ENCODE measurements at regions not wholly inside any gene's neighbourhood (a gene's known extent, or its start where the extent isn't known, plus 50 kb on each side); places are given as distances from the start of the nearest gene placed in this dataset.

DNA sequence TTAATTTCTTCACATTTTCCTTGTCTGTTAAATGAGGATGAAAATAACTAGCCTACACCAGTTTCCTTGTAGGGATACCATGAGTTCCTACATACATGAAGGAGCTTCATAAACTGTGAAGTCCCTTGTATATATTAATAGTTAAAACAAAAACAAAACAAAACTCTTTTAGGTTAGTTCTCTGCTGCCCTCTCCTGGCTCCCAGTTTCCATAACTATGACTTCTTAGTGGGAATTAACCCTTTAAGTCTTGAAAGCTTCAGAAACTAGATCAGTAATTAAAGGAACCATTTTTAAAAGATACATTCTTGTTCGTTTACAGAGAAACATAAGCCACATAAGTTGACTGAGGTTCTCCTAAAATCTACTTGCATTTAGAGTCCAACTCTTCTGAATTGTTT, 500.0 kb upstream of the C9orf72 start:
- DNase-seq (no peak), ATAC-seq (replicated peaks in 1 of 4) (no peak)
- Histone ChIP-seq H3K4me1 (ENCODE audit: control insufficient read depth in 1 of 2, extremely low read depth in 1 of 2, insufficient read depth in 2 of 2, low read length in 2 of 2) (no peaks in the 10 kb centered on the region), H3K9me3 (no peaks in the 10 kb centered on the region), H3K4me3 (ENCODE audit: control insufficient read depth in 1 of 2, extremely low read depth in 1 of 2, low read length in 1 of 2) (no peak overlapping the region), H3K27ac (ENCODE audit: low read length) (no peak overlapping the region), H3K36me3 (ENCODE audit: control insufficient read depth in 2 of 2, extremely low read depth in 1 of 2, insufficient read depth in 1 of 2, low read length in 1 of 2) (no peaks in the 10 kb centered on the region), H3K27me3 (replicated peaks in 1 of 2; ENCODE audit: control insufficient read depth in 2 of 2, extremely low read depth in 1 of 2, insufficient read depth in 2 of 2, low read length in 1 of 2) (no peaks in the 10 kb centered on the region)
- no peak overlapping the region for H3K27ac Mint-ChIP-seq
- H3K9me3 Mint-ChIP-seq = peaks cover 0 to 3% (median 0%) of the 10 kb centered on the region in 3 donors
- no CpG with 5 or more reads among the region's 1 CpG for WGBS (ENCODE audit: insufficient coverage)
- no peaks in the 10 kb centered on the region for H3K27me3 Mint-ChIP-seq
- CTCF ChIA-PET = no interaction called here
- H3K4me3 Mint-ChIP-seq = no peak overlapping the region
- no peaks in the 10 kb centered on the region for H3K36me3 Mint-ChIP-seq
- POLR2A ChIA-PET = no interaction called here
- H3K4me1 Mint-ChIP-seq = no peaks in the 10 kb centered on the region

- Mint-ChIP-seq H3K27me3 (no peaks in the 10 kb centered on the region), H3K4me3 (no peak overlapping the region), H3K36me3 (no peaks in the 10 kb centered on the region), H3K27ac (no peak overlapping the region), H3K4me1 (no peaks in the 10 kb centered on the region), H3K9me3 (peaks cover 0 to 4% (median 0%) of the 10 kb centered on the region in 3 donors)
- Histone ChIP-seq H3K36me3 (ENCODE audit: control insufficient read depth in 2 of 2, extremely low read depth in 1 of 2, insufficient read depth in 1 of 2, low read length in 1 of 2) (no peaks in the 10 kb centered on the region), H3K27ac (ENCODE audit: low read length) (no peak overlapping the region), H3K27me3 (replicated peaks in 1 of 2; ENCODE audit: control insufficient read depth in 2 of 2, extremely low read depth in 1 of 2, insufficient read depth in 2 of 2, low read length in 1 of 2) (no peaks in the 10 kb centered on the region), H3K4me1 (ENCODE audit: control insufficient read depth in 1 of 2, extremely low read depth in 1 of 2, insufficient read depth in 2 of 2, low read length in 2 of 2) (no peaks in the 10 kb centered on the region), H3K4me3 (ENCODE audit: control insufficient read depth in 1 of 2, extremely low read depth in 1 of 2, low read length in 1 of 2) (no peak overlapping the region), H3K9me3 (no peaks in the 10 kb centered on the region)
- DNase-seq = no peak
- POLR2A ChIA-PET = no interaction called here
- WGBS (ENCODE audit: insufficient coverage) = 92% methylated on average over 3 of the region's 3 CpGs
- CTCF ChIA-PET = no interaction called here
- ATAC-seq (replicated peaks in 1 of 4) = no peak
Observed at GRCh38 chr9:28079677-28080076, 506.4 kb upstream of the C9orf72 start.

DNA sequence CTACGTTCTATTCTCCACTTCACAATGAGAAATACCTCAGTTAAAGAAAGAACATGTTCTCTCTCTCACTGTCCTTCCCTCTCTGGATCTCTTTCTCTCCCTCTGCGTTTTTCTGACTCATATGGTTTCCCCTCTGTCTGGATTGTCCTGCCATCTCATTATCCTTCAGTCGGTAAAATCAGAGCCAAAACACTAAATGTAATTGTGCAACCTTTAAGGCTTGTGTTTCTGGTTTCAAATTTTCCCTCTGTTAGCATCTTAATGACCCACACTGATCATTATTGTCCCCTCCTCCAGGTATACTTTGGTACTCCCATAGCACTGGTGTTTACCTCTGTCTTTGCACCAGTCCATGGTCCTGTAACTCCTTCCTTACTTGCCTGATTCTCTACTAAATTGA, 509.4 kb upstream of the C9orf72 start:
- ChIA-PET CTCF (no interaction called here), POLR2A (interaction anchor here in 1 of 2 donors (0.7 kb wide), 1 partner anchor 749 kb away, joined by 3 read pairs; no protein-coding TSS in a partner anchor)
- Histone ChIP-seq H3K4me1 (ENCODE audit: control insufficient read depth in 1 of 2, extremely low read depth in 1 of 2, insufficient read depth in 2 of 2, low read length in 2 of 2) (no peaks in the 10 kb centered on the region), H3K9me3 (no peaks in the 10 kb centered on the region), H3K4me3 (ENCODE audit: control insufficient read depth in 1 of 2, extremely low read depth in 1 of 2, low read length in 1 of 2) (no peak overlapping the region), H3K27ac (ENCODE audit: low read length) (no peak overlapping the region), H3K36me3 (ENCODE audit: control insufficient read depth in 2 of 2, extremely low read depth in 1 of 2, insufficient read depth in 1 of 2, low read length in 1 of 2) (no peaks in the 10 kb centered on the region), H3K27me3 (replicated peaks in 1 of 2; ENCODE audit: control insufficient read depth in 2 of 2, extremely low read depth in 1 of 2, insufficient read depth in 2 of 2, low read length in 1 of 2) (no peaks in the 10 kb centered on the region)
- Mint-ChIP-seq H3K27ac (no peak overlapping the region), H3K36me3 (no peaks in the 10 kb centered on the region), H3K27me3 (no peaks in the 10 kb centered on the region), H3K4me3 (no peak overlapping the region), H3K4me1 (no peaks in the 10 kb centered on the region), H3K9me3 (peaks cover 0 to 4% (median 3%) of the 10 kb centered on the region in 3 donors)
- DNase-seq = no peak
- 40% methylated on average over 1 of the region's 3 CpGs for WGBS (ENCODE audit: insufficient coverage)
- no peak for ATAC-seq (replicated peaks in 1 of 4)

DNA sequence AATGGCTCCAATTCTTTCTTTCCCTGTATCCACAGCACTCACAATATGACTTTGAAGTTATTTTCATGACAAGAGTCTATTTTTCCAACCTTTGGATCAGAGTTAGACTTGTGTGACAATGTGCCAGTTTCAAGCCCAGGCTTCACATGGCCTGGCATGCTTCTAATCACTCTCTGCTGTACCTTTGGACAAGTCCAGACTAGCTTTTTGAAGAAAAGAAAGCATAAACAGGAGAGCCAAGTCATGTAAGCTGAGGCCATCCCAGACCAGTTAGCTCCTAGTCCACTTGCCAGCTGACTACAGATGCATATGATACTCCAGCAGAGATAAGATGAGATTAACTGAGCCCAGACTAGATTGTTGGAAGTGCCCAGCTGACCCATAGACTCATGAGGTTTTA, 513.6 kb upstream of the C9orf72 start:
- H3K27me3 ChIP-seq (replicated peaks in 1 of 2; ENCODE audit: control insufficient read depth in 2 of 2, extremely low read depth in 1 of 2, insufficient read depth in 2 of 2, low read length in 1 of 2) = no peaks in the 10 kb centered on the region
- ATAC-seq (replicated peaks in 1 of 4) (no peak), DNase-seq (no peak)
- H3K36me3 Mint-ChIP-seq = no peaks in the 10 kb centered on the region
- H3K4me1 ChIP-seq (ENCODE audit: control insufficient read depth in 1 of 2, extremely low read depth in 1 of 2, insufficient read depth in 2 of 2, low read length in 2 of 2) = no peaks in the 10 kb centered on the region
- H3K27ac Mint-ChIP-seq = no peak overlapping the region
- no peaks in the 10 kb centered on the region for H3K9me3 ChIP-seq
- no peak overlapping the region for H3K27ac ChIP-seq (ENCODE audit: low read length)
- no peak overlapping the region for H3K4me3 Mint-ChIP-seq
- no peaks in the 10 kb centered on the region for H3K4me1 Mint-ChIP-seq
- peaks cover 3 to 9% (median 4%) of the 10 kb centered on the region in 3 donors for H3K9me3 Mint-ChIP-seq
- no peak overlapping the region for H3K4me3 ChIP-seq (ENCODE audit: control insufficient read depth in 1 of 2, extremely low read depth in 1 of 2, low read length in 1 of 2)
- H3K27me3 Mint-ChIP-seq = no peaks in the 10 kb centered on the region
- POLR2A ChIA-PET = no interaction called here
- CTCF ChIA-PET = no interaction called here
- no peaks in the 10 kb centered on the region for H3K36me3 ChIP-seq (ENCODE audit: control insufficient read depth in 2 of 2, extremely low read depth in 1 of 2, insufficient read depth in 1 of 2, low read length in 1 of 2)

GRCh38 chr9:28092981-28093936, 520.0 kb upstream of the C9orf72 start:
- ATAC-seq (replicated peaks in 1 of 4) (no peak), DNase-seq (no peak)
- Mint-ChIP-seq H3K27ac (no peak overlapping the region), H3K4me3 (no peak overlapping the region), H3K4me1 (no peaks in the 10 kb centered on the region), H3K27me3 (no peaks in the 10 kb centered on the region), H3K36me3 (no peaks in the 10 kb centered on the region), H3K9me3 (peaks cover 2 to 9% (median 4%) of the 10 kb centered on the region in 3 donors)
- Histone ChIP-seq H3K27ac (ENCODE audit: low read length) (no peak overlapping the region), H3K9me3 (no peaks in the 10 kb centered on the region), H3K4me1 (ENCODE audit: control insufficient read depth in 1 of 2, extremely low read depth in 1 of 2, insufficient read depth in 2 of 2, low read length in 2 of 2) (no peaks in the 10 kb centered on the region), H3K36me3 (ENCODE audit: control insufficient read depth in 2 of 2, extremely low read depth in 1 of 2, insufficient read depth in 1 of 2, low read length in 1 of 2) (no peaks in the 10 kb centered on the region), H3K27me3 (replicated peaks in 1 of 2; ENCODE audit: control insufficient read depth in 2 of 2, extremely low read depth in 1 of 2, insufficient read depth in 2 of 2, low read length in 1 of 2) (no peaks in the 10 kb centered on the region), H3K4me3 (ENCODE audit: control insufficient read depth in 1 of 2, extremely low read depth in 1 of 2, low read length in 1 of 2) (no peak overlapping the region)
- WGBS (ENCODE audit: insufficient coverage) = 70% methylated on average over 2 of the region's 10 CpGs
- ChIA-PET CTCF (no interaction called here), POLR2A (no interaction called here)

- Histone ChIP-seq H3K36me3 (ENCODE audit: control insufficient read depth in 2 of 2, extremely low read depth in 1 of 2, insufficient read depth in 1 of 2, low read length in 1 of 2) (no peaks in the 10 kb centered on the region), H3K9me3 (no peaks in the 10 kb centered on the region), H3K4me1 (ENCODE audit: control insufficient read depth in 1 of 2, extremely low read depth in 1 of 2, insufficient read depth in 2 of 2, low read length in 2 of 2) (no peaks in the 10 kb centered on the region), H3K27ac (ENCODE audit: low read length) (no peak overlapping the region), H3K27me3 (replicated peaks in 1 of 2; ENCODE audit: control insufficient read depth in 2 of 2, extremely low read depth in 1 of 2, insufficient read depth in 2 of 2, low read length in 1 of 2) (no peaks in the 10 kb centered on the region), H3K4me3 (ENCODE audit: control insufficient read depth in 1 of 2, extremely low read depth in 1 of 2, low read length in 1 of 2) (no peak overlapping the region)
- Mint-ChIP-seq H3K4me3 (no peak overlapping the region), H3K36me3 (no peaks in the 10 kb centered on the region), H3K9me3 (peaks cover 0 to 2% (median 0%) of the 10 kb centered on the region in 3 donors), H3K27ac (no peak overlapping the region), H3K4me1 (no peaks in the 10 kb centered on the region), H3K27me3 (no peaks in the 10 kb centered on the region)
- POLR2A ChIA-PET = no interaction called here
- ATAC-seq (replicated peaks in 1 of 4) = no peak
- WGBS (ENCODE audit: insufficient coverage) = 100% methylated on average over 1 of the region's 3 CpGs
- no peak for DNase-seq
- CTCF ChIA-PET = no interaction called here
Observed at GRCh38 chr9:28101509-28101908, 528.2 kb upstream of the C9orf72 start.

Measured in T-cell (primary cell).